HepG2 (cell line): ENCODE measurements at regions not wholly inside any gene's neighbourhood (a gene's known extent, or its start where the extent isn't known, plus 50 kb on each side); places are given as distances from the start of the nearest gene placed in this dataset.

Experiments
- STAT6 ChIP-seq: sonication (generic); formaldehyde crosslinking; IDR thresholded peaks from 2 replicates; pipeline ENCODE4 v1.4.0; 2020; ENCODE audit warnings: missing genetic modification reagents, mild to moderate bottlenecking, borderline replicate concordance
- TF ChIP-seq, protein P1 (sequence below): sonication (generic); formaldehyde crosslinking; IDR thresholded peaks from 2 replicates; pipeline ENCODE4 v1.5.0; 2020; ENCODE audit warnings: mild to moderate bottlenecking, missing genetic modification reagents, moderate library complexity
- TF ChIP-seq, protein P2 (sequence below): sonication (generic); formaldehyde crosslinking; IDR thresholded peaks from 2 replicates; pipeline ENCODE4 v1.4.0; 2020; ENCODE audit warnings: missing genetic modification reagents

- TF ChIP-seq, protein P1, sequence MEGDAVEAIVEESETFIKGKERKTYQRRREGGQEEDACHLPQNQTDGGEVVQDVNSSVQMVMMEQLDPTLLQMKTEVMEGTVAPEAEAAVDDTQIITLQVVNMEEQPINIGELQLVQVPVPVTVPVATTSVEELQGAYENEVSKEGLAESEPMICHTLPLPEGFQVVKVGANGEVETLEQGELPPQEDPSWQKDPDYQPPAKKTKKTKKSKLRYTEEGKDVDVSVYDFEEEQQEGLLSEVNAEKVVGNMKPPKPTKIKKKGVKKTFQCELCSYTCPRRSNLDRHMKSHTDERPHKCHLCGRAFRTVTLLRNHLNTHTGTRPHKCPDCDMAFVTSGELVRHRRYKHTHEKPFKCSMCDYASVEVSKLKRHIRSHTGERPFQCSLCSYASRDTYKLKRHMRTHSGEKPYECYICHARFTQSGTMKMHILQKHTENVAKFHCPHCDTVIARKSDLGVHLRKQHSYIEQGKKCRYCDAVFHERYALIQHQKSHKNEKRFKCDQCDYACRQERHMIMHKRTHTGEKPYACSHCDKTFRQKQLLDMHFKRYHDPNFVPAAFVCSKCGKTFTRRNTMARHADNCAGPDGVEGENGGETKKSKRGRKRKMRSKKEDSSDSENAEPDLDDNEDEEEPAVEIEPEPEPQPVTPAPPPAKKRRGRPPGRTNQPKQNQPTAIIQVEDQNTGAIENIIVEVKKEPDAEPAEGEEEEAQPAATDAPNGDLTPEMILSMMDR (CRISPR knock-in tag) = no peak
- TF ChIP-seq, protein P2, sequence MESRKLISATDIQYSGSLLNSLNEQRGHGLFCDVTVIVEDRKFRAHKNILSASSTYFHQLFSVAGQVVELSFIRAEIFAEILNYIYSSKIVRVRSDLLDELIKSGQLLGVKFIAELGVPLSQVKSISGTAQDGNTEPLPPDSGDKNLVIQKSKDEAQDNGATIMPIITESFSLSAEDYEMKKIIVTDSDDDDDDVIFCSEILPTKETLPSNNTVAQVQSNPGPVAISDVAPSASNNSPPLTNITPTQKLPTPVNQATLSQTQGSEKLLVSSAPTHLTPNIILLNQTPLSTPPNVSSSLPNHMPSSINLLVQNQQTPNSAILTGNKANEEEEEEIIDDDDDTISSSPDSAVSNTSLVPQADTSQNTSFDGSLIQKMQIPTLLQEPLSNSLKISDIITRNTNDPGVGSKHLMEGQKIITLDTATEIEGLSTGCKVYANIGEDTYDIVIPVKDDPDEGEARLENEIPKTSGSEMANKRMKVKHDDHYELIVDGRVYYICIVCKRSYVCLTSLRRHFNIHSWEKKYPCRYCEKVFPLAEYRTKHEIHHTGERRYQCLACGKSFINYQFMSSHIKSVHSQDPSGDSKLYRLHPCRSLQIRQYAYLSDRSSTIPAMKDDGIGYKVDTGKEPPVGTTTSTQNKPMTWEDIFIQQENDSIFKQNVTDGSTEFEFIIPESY (CRISPR knock-in tag) = no peak
- TF ChIP-seq STAT6 (CRISPR knock-in tag) = no peak
Measured at GRCh38 chr6:169096388-169096787, 157.3 kb downstream of the THBS2 start.
